Body of pancreas (tissue), 4 donors: ENCODE measurements at regions not wholly inside any gene's neighbourhood (a gene's known extent, or its start where the extent isn't known, plus 50 kb on each side); places are given as distances from the start of the nearest gene placed in this dataset.

Experiments used
- ATAC-seq: fragments of 150-250 bp; one replicate; pipeline ENCODE4 v1.9.1; 2016
- DNase-seq, 4 donors: peaks; one replicate each; pipeline ENCODE4 v3.0.0-alpha.2; 2019
- H3K27ac ChIP-seq, 4 donors: fragments of 200-600 bp; sonication (generic); 1 replicate in 3 of 4; 2 replicates in 1 of 4; pipeline versions ENCODE4 v1.5.1 to v1.6.1; 2016 to 2019; ENCODE audit warnings: mild to moderate bottlenecking in 1 of 4, mixed read lengths in 1 of 4, moderate library complexity in 1 of 4
- H3K27me3 ChIP-seq, 2 donors: fragments of 200-600 bp; sonication (generic); one replicate each; pipeline ENCODE4 v1.6.0; 2016; ENCODE audit warnings: mild to moderate bottlenecking in 1 of 2
- H3K36me3 ChIP-seq, 2 donors: fragments of 200-600 bp; sonication (generic); replicated peaks in 1 of 2; 2 replicates each; pipeline ENCODE4 v1.5.1; 2016; ENCODE audit warnings: low read depth in 2 of 2; ENCODE audit not compliant: insufficient read depth in 1 of 2
- H3K4me1 ChIP-seq: fragments of 200-600 bp; sonication (generic); one replicate; pipeline ENCODE4 v1.6.0; 2016
- H3K4me3 ChIP-seq, 2 donors: fragments of 200-600 bp; sonication (generic); 1 replicate in 1 of 2; 2 replicates in 1 of 2; pipeline ENCODE4 v1.5.1; 2016 to 2019
- H3K9me3 ChIP-seq, 3 donors: fragments of 200-600 bp; sonication (generic); 1 replicate in 2 of 3; 2 replicates in 1 of 3; pipeline ENCODE4 v1.5.1; 2016
- POLR2A ChIP-seq, 3 donors: fragments of 450-650 bp; IDR thresholded peaks; one replicate each; pipeline ENCODE4 v1.6.1; 2016; ENCODE audit warnings: antibody characterized with exemption in 3 of 3, mild to moderate bottlenecking in 2 of 3
- WGBS, 2 donors: methylation state at CpG; one replicate each; pipeline ENCODE4 v1.1.5; 2017; 5-methylcytosine and 5-hydroxymethylcytosine counted together
- intact Hi-C: fragments of 100-400 bp; cut with DNase I; formaldehyde crosslinking; loops from one replicate; pipeline ENCODE4 v1.15.1; 2023
- TF ChIP-seq, protein P1 (sequence below), 7 experiments: fragments of 450-650 bp in 4 of 7; fragments of 200-600 bp in 3 of 7; sonication (generic) in 3 of 7; IDR thresholded peaks; one replicate each; pipeline ENCODE4 v1.5.1; 2016 to 2019; ENCODE audit warnings: antibody characterized with exemption in 7 of 7

DNA sequence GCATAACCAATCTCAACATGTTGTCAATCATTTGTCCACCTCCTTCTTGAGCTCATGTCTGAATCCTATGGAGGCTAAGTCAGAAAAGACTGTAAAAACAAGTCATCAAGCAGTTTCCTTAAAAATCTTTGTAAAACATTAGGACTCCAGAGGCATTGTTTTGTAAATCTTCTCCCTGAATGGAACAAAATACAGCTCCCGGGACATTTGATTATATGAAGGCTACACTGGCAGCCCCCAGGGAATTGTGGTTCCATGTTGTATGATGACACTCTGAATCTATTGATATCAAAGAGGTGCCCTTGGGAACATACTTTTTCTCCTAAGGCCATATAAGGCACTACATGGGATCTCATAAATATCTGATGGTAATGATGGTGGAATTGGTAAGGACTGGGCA is 83.2 kb upstream of the NUDT12 start:
- intact Hi-C loops: no loop called here
- no peaks in the 10 kb centered on the region for H3K27me3 ChIP-seq
- WGBS, 2 donors: 88 to 89% methylated on average over 1 of the region's 1 CpG

DNA sequence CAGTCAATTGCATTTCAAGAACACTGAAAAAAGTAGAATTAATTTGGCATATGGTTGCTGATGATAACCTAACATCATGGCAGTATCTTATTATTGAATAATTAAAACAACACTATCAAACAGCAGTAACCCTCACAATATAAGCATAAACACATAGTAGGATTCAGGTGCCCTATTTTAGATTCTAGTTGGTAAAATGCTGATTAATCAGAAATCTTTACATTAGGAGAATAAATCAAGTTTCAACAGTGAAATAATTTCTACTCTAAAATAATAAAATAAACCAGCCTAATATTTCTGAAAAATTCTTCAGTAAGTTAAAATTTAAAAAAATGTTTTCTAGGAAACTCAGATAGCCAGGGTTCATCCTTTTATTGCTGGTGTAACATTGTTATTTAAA is 76.4 kb upstream of the NUDT12 start:
- Histone ChIP-seq H3K27ac (no peak overlapping the region), H3K4me1 (no peaks in the 10 kb centered on the region), H3K36me3 (no peaks in the 10 kb centered on the region), H3K9me3 (no peaks in the 10 kb centered on the region), H3K4me3 (no peak overlapping the region), H3K27me3 (no peaks in the 10 kb centered on the region)
- intact Hi-C loops: no loop called here
- ATAC-seq (no peak), DNase-seq (no peak)
- TF ChIP-seq POLR2A (IDR thresholded peaks at IDR 0.05): no peak
- TF ChIP-seq, protein P1, sequence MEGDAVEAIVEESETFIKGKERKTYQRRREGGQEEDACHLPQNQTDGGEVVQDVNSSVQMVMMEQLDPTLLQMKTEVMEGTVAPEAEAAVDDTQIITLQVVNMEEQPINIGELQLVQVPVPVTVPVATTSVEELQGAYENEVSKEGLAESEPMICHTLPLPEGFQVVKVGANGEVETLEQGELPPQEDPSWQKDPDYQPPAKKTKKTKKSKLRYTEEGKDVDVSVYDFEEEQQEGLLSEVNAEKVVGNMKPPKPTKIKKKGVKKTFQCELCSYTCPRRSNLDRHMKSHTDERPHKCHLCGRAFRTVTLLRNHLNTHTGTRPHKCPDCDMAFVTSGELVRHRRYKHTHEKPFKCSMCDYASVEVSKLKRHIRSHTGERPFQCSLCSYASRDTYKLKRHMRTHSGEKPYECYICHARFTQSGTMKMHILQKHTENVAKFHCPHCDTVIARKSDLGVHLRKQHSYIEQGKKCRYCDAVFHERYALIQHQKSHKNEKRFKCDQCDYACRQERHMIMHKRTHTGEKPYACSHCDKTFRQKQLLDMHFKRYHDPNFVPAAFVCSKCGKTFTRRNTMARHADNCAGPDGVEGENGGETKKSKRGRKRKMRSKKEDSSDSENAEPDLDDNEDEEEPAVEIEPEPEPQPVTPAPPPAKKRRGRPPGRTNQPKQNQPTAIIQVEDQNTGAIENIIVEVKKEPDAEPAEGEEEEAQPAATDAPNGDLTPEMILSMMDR (IDR thresholded peaks at IDR 0.05): no peak

More for the DNA sequence above, 83.2 kb upstream of the NUDT12 start:
- Histone ChIP-seq H3K4me1 (no peaks in the 10 kb centered on the region), H3K4me3 (no peak overlapping the region), H3K9me3 (no peaks in the 10 kb centered on the region), H3K36me3 (no peaks in the 10 kb centered on the region), H3K27ac (no peak overlapping the region)
- TF ChIP-seq, protein P1 (IDR thresholded peaks at IDR 0.05): no peak
- no peak for TF ChIP-seq POLR2A (IDR thresholded peaks at IDR 0.05)
- DNase-seq (no peak), ATAC-seq (no peak)

DNA sequence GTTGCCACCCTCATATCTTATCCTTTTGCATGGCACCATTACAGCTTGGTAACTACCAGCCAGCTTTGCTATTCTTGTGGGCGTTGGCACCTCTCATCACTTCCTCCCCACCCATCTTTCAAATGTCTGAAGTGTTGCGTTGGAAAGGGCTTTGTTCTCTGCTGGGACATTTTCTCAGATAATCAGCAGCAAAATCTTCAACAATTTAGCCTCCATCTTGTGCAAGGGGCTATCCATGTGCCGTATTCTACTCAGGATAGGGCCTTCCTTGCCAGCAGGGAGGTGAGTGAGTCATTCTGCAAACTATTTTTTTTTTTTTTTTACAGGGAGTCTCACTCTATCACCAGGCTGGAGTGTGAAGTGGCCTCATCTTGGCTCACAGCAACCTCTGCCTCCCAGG is 62.1 kb upstream of the NUDT12 start:
- Histone ChIP-seq H3K27me3 (no peaks in the 10 kb centered on the region), H3K4me1 (peaks cover 17% of the 10 kb centered on the region), H3K4me3 (no peak overlapping the region), H3K36me3 (no peaks in the 10 kb centered on the region), H3K27ac (no peak overlapping the region), H3K9me3 (no peaks in the 10 kb centered on the region)
- 90 to 96% methylated on average over 3 of the region's 3 CpGs for WGBS, 2 donors
- no peak for TF ChIP-seq POLR2A (IDR thresholded peaks at IDR 0.05)
- TF ChIP-seq, protein P1 (IDR thresholded peaks at IDR 0.05): no peak
- ATAC-seq (no peak), DNase-seq (no peak)
- intact Hi-C loops: no loop called here

DNA sequence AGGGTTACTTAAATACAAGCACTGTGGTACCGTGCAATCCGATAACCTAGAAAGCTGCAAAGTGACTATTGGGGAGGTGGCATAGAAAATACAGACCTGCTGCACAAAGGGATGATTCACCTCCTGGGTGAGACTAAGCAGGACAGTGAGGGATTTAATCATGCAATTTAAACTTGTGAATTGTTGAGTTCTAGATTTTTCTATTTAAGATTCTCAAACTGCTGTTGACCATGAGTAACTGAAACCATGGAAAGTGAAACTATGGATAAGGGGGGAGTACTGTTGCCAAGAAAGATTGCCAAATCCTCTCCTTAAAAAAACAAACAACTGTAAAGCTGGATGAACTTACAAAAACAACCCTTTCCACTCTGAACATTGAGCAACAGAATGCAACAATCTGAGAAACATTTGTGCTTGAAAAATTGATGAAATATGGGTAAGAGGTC is 61.5 kb upstream of the NUDT12 start:
- H3K4me1 ChIP-seq: peaks cover 19% of the 10 kb centered on the region
- H3K9me3 ChIP-seq: no peaks in the 10 kb centered on the region
- TF ChIP-seq, protein P1 (IDR thresholded peaks at IDR 0.05): no peak
- no peak for TF ChIP-seq POLR2A (IDR thresholded peaks at IDR 0.05)
- intact Hi-C loops: no loop called here
- H3K36me3 ChIP-seq: no peaks in the 10 kb centered on the region
- DNase-seq (no peak), ATAC-seq (no peak)
- no peak overlapping the region for H3K27ac ChIP-seq
- no peaks in the 10 kb centered on the region for H3K27me3 ChIP-seq
- 86 to 88% methylated on average over 2 of the region's 2 CpGs for WGBS, 2 donors
- no peak overlapping the region for H3K4me3 ChIP-seq

DNA sequence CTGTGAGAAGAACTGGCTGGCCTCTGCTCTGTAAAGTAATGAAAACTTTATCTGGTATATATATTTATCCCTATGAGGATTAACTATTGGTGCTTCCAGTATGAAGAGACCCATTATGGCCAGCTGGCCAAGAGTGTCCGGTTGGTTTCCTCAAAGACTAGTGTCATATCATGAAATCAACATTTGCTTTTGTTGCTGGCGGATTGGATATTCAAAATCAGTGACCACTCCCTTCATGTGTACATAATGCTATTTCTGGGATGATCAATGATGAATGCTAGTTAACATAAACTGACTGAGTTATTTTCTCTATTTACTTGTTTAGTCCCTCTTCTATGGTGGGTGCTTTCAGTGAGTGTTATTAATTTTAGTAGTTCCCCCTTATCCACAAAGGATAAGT is 60.8 kb upstream of the NUDT12 start:
- H3K36me3 ChIP-seq: no peaks in the 10 kb centered on the region
- ATAC-seq: no peak
- intact Hi-C loops: no loop called here
- no peak overlapping the region for H3K27ac ChIP-seq
- TF ChIP-seq, protein P1 (IDR thresholded peaks at IDR 0.05): no peak
- TF ChIP-seq POLR2A (IDR thresholded peaks at IDR 0.05): no peak
- H3K9me3 ChIP-seq: no peaks in the 10 kb centered on the region
- WGBS, 2 donors: 77 to 93% methylated on average over 2 of the region's 2 CpGs
- peaks cover 25% of the 10 kb centered on the region for H3K4me1 ChIP-seq
- DNase-seq: no peak
- H3K4me3 ChIP-seq: no peak overlapping the region
- no peaks in the 10 kb centered on the region for H3K27me3 ChIP-seq
